ENCODE measurements at regions not wholly inside any gene's neighbourhood (a gene's known extent, or its start where the extent isn't known, plus 50 kb on each side); places are given as distances from the start of the nearest gene placed in this dataset.

GRCh38 chr6:88547768-88548167 is 381.6 kb upstream of the CNR1 start:
- no peak for DNase-seq (ENCODE audit: low spot score)
- H3K9me3 ChIP-seq (ENCODE audit: low read depth), result no peaks in the 10 kb centered on the region
- TF ChIP-seq CTCF (IDR thresholded peaks at IDR 0.05; ENCODE audit: poor library complexity) (no peak), EZH2 (IDR thresholded peaks at IDR 0.05; ENCODE audit: borderline replicate concordance) (no peak)
- WGBS (ENCODE audit: low lambda C conversion rate, missing lambda C conversion rate), result 95% methylated on average over 6 of the region's 6 CpGs
- no peak overlapping the region for H2AFZ ChIP-seq
- H3K9me2 ChIP-seq (replicated peaks; ENCODE audit: insufficient read depth), result no peaks in the 10 kb centered on the region
- no peaks in the 10 kb centered on the region for H3K4me1 ChIP-seq (ENCODE audit: insufficient read depth)
- H4K20me1 ChIP-seq (ENCODE audit: insufficient read depth, poor library complexity, severe bottlenecking), result no peaks in the 10 kb centered on the region
- H3K79me2 ChIP-seq, result no peaks in the 10 kb centered on the region
- H3K36me3 ChIP-seq (replicated peaks; ENCODE audit: insufficient read depth, low read depth), result no peaks in the 10 kb centered on the region
- no peak overlapping the region for H3K4me2 ChIP-seq
- H3K27me3 ChIP-seq, result no peaks in the 10 kb centered on the region
- H3K4me3 ChIP-seq, result no peak overlapping the region
- H3K27ac ChIP-seq, result no peak overlapping the region

GRCh38 chr6:88545991-88546390 is 379.8 kb upstream of the CNR1 start:
- no peak overlapping the region for H3K27ac ChIP-seq
- H3K4me1 ChIP-seq (ENCODE audit: insufficient read depth), result no peaks in the 10 kb centered on the region
- TF ChIP-seq EZH2 (IDR thresholded peaks at IDR 0.05; ENCODE audit: borderline replicate concordance), result no peak
- TF ChIP-seq EZH2phosphoT487 (IDR thresholded peaks at IDR 0.05; ENCODE audit: low read depth, severe bottlenecking, unreplicated experiment), result no peak
- TF ChIP-seq CTCF (IDR thresholded peaks at IDR 0.05; ENCODE audit: poor library complexity), result no peak
- 61% methylated on average over 4 of the region's 4 CpGs for WGBS (ENCODE audit: low lambda C conversion rate, missing lambda C conversion rate)
- H3K27me3 ChIP-seq, result no peaks in the 10 kb centered on the region
- H3K9me3 ChIP-seq (ENCODE audit: low read depth), result no peaks in the 10 kb centered on the region
- H3K36me3 ChIP-seq (replicated peaks; ENCODE audit: insufficient read depth, low read depth), result no peaks in the 10 kb centered on the region
- no peaks in the 10 kb centered on the region for H3K9me2 ChIP-seq (replicated peaks; ENCODE audit: insufficient read depth)
- no peak overlapping the region for H2AFZ ChIP-seq
- DNase-seq (ENCODE audit: low spot score), result no peak
- H3K4me2 ChIP-seq, result no peak overlapping the region
- no peaks in the 10 kb centered on the region for H3K79me2 ChIP-seq
- no peaks in the 10 kb centered on the region for H4K20me1 ChIP-seq (ENCODE audit: insufficient read depth, poor library complexity, severe bottlenecking)
- no peak overlapping the region for H3K4me3 ChIP-seq

- Histone ChIP-seq H3K36me3 (replicated peaks; ENCODE audit: insufficient read depth, low read depth) (no peaks in the 10 kb centered on the region), H3K9me2 (replicated peaks; ENCODE audit: insufficient read depth) (no peaks in the 10 kb centered on the region), H3K9me3 (ENCODE audit: low read depth) (no peaks in the 10 kb centered on the region), H4K20me1 (ENCODE audit: insufficient read depth, poor library complexity, severe bottlenecking) (no peaks in the 10 kb centered on the region), H3K4me1 (ENCODE audit: insufficient read depth) (no peaks in the 10 kb centered on the region), H3K4me2 (no peak overlapping the region), H3K79me2 (no peaks in the 10 kb centered on the region), H3K27ac (no peak overlapping the region), H2AFZ (no peak overlapping the region), H3K27me3 (no peaks in the 10 kb centered on the region), H3K4me3 (no peak overlapping the region)
- TF ChIP-seq EZH2phosphoT487 (IDR thresholded peaks at IDR 0.05; ENCODE audit: low read depth, severe bottlenecking, unreplicated experiment) (no peak), CTCF (IDR thresholded peaks at IDR 0.05; ENCODE audit: poor library complexity) (no peak), EZH2 (IDR thresholded peaks at IDR 0.05; ENCODE audit: borderline replicate concordance) (no peak)
- WGBS (ENCODE audit: low lambda C conversion rate, missing lambda C conversion rate), result 86% methylated on average over 4 of the region's 4 CpGs
- DNase-seq (ENCODE audit: low spot score), result no peak
These were observed 379.0 kb upstream of the CNR1 start for GRCh38 chr6:88544986-88545612.
